IMR-90 (cell line): ENCODE measurements at regions not wholly inside any gene's neighbourhood (a gene's known extent, or its start where the extent isn't known, plus 50 kb on each side); places are given as distances from the start of the nearest gene placed in this dataset.

Experiments used
- ATAC-seq: fragments of 200-7000 bp; cut with Tn5 transposase; 2 replicates; pipeline ENCODE4 v1.9.1; 2020; ENCODE audit warnings: low read depth, mild to moderate bottlenecking, moderate library complexity
- BruUV-seq: library from RNA; stranded (reverse); fragments of 400-500 nt; replicated peaks from 2 replicates; lab custom pipeline; 2021; lab: Mats Ljungman, UMichigan
- CTCF ChIA-PET: fragments of 300-600 bp; formaldehyde crosslinking; extraction: SDS; loops from one replicate; lab custom pipeline; 2021; ENCODE audit warnings: antibody characterized with exemption; lab: Yijun Ruan, JAX
- POLR2A ChIA-PET: fragments of 300-600 bp; sonication (Branson Sonifier 250); formaldehyde crosslinking; loops from one replicate; lab custom pipeline; 2022; ENCODE audit warnings: antibody characterized with exemption; ENCODE audit not compliant: unreplicated experiment; lab: Charles Lee
- DNase-seq: peaks from one replicate; pipeline ENCODE4 v3.0.0; 2013
- H2AFZ ChIP-seq: replicated peaks from 2 replicates; pipeline ENCODE3; 2013; ENCODE audit warnings: low read length, mild to moderate bottlenecking; ENCODE audit not compliant: poor library complexity
- H2AK5ac ChIP-seq: 2 replicates; pipeline ENCODE4 v1.6.1; 2013; ENCODE audit warnings: low read depth, low read length, inconsistent platforms
- H2AK9ac ChIP-seq: replicated peaks from 2 replicates; pipeline ENCODE3; 2013; ENCODE audit warnings: mild to moderate bottlenecking, low read depth, low read length, moderate library complexity; ENCODE audit not compliant: poor library complexity
- H2BK120ac ChIP-seq: 2 replicates; pipeline ENCODE4 v1.6.1; 2013; ENCODE audit warnings: low read depth, low read length, inconsistent platforms
- H2BK15ac ChIP-seq: 3 replicates; pipeline ENCODE4 v1.6.1; 2013; ENCODE audit warnings: low read depth, low read length, inconsistent platforms
- H2BK20ac ChIP-seq: 2 replicates; pipeline ENCODE4 v1.6.1; 2013; ENCODE audit warnings: low read depth, mild to moderate bottlenecking, inconsistent platforms, low read length, moderate library complexity
- H2BK5ac ChIP-seq: 2 replicates; pipeline ENCODE4 v1.6.1; 2013; ENCODE audit warnings: mild to moderate bottlenecking, low read depth, low read length, inconsistent platforms; ENCODE audit not compliant: poor library complexity, severe bottlenecking
- H3K14ac ChIP-seq: replicated peaks from 2 replicates; pipeline ENCODE4 v1.6.1; 2013; ENCODE audit warnings: low read depth, low read length, inconsistent platforms
- H3K18ac ChIP-seq: 2 replicates; pipeline ENCODE4 v1.6.1; 2013; ENCODE audit warnings: low read depth, low read length, control low read depth
- H3K23ac ChIP-seq: 2 replicates; pipeline ENCODE4 v1.6.1; 2013; ENCODE audit warnings: low read depth, low read length, inconsistent platforms
- H3K27ac ChIP-seq: 2 replicates; pipeline ENCODE4 v1.5.1; 2013; ENCODE audit warnings: mild to moderate bottlenecking, control low read depth, low read length; ENCODE audit not compliant: insufficient read depth
- H3K27me3 ChIP-seq: 2 replicates; pipeline ENCODE4 v1.6.1; 2013; ENCODE audit warnings: low read length; ENCODE audit not compliant: control insufficient read depth, insufficient read depth
- H3K36me3 ChIP-seq: 2 replicates; pipeline ENCODE4 v1.6.1; 2013; ENCODE audit warnings: low read length, mixed read lengths; ENCODE audit not compliant: control insufficient read depth, insufficient read depth
- H3K4ac ChIP-seq: 2 replicates; pipeline ENCODE4 v1.6.1; 2013; ENCODE audit warnings: low read depth, low read length, inconsistent platforms
- H3K4me1 ChIP-seq: 2 replicates; pipeline ENCODE4 v1.6.1; 2013; ENCODE audit warnings: low read length, mixed read lengths; ENCODE audit not compliant: control insufficient read depth, insufficient read depth
- H3K4me2 ChIP-seq: 2 replicates; pipeline ENCODE4 v1.6.1; 2013; ENCODE audit warnings: low read depth, mild to moderate bottlenecking, control low read depth, low read length, moderate library complexity
- H3K4me3 ChIP-seq: 2 replicates; pipeline ENCODE4 v1.5.1; 2013; ENCODE audit warnings: low read depth, mild to moderate bottlenecking, control low read depth, low read length, moderate library complexity; ENCODE audit not compliant: insufficient read depth
- H3K56ac ChIP-seq: 2 replicates; pipeline ENCODE4 v1.6.1; 2013; ENCODE audit warnings: low read length, inconsistent platforms; ENCODE audit not compliant: insufficient read depth; ENCODE audit errors: extremely low read depth
- H3K79me1 ChIP-seq, 2 experiments: 2 replicates each; pipeline ENCODE4 v1.6.1; 2013; ENCODE audit warnings: low read length in 2 of 2, inconsistent platforms in 1 of 2, low read depth in 1 of 2
- H3K9ac ChIP-seq: 2 replicates; pipeline ENCODE4 v1.6.1; 2013; ENCODE audit warnings: low read depth, low read length, control low read depth
- H3K9me1 ChIP-seq: 2 replicates; pipeline ENCODE4 v1.6.1; 2013; ENCODE audit warnings: low read length, inconsistent platforms; ENCODE audit not compliant: insufficient read depth
- H3K9me3 ChIP-seq: 2 replicates; pipeline ENCODE4 v1.6.1; 2013; ENCODE audit warnings: low read length; ENCODE audit not compliant: control insufficient read depth, insufficient read depth
- H4K20me1 ChIP-seq: 2 replicates; pipeline ENCODE4 v1.6.1; 2013; ENCODE audit warnings: low read length, inconsistent platforms; ENCODE audit not compliant: insufficient read depth
- H4K5ac ChIP-seq: 2 replicates; pipeline ENCODE4 v1.6.1; 2013; ENCODE audit warnings: mild to moderate bottlenecking, low read depth, low read length, control low read depth
- H4K8ac ChIP-seq, 2 experiments: 2 replicates each; pipeline ENCODE4 v1.6.1; 2013; ENCODE audit warnings: low read depth in 2 of 2, low read length in 2 of 2, control low read depth in 1 of 2, inconsistent platforms in 1 of 2
- H4K91ac ChIP-seq: 2 replicates; pipeline ENCODE4 v1.6.1; 2013; ENCODE audit warnings: low read depth, low read length, inconsistent platforms; ENCODE audit not compliant: insufficient read depth
- BHLHE40 ChIP-seq: fragments of 150-350 bp; IDR thresholded peaks from 2 replicates; pipeline ENCODE4 v1.6.1; 2016; ENCODE audit warnings: mild to moderate bottlenecking, low read depth, low read length
- CEBPB ChIP-seq: IDR thresholded peaks from 2 replicates; pipeline ENCODE4 v1.6.1; 2012; ENCODE audit warnings: low read depth, low read length, improper control_type of control experiment
- CHD1 ChIP-seq: IDR thresholded peaks from 2 replicates; pipeline ENCODE4 v1.6.1; 2012; ENCODE audit warnings: low read depth, low read length, improper control_type of control experiment
- FOS ChIP-seq: fragments of 150-350 bp; IDR thresholded peaks from 2 replicates; pipeline ENCODE4 v1.6.1; 2016; ENCODE audit warnings: low read depth, low read length
- MXI1 ChIP-seq: IDR thresholded peaks from 2 replicates; pipeline ENCODE4 v1.6.1; 2012; ENCODE audit warnings: low read depth, mild to moderate bottlenecking, low read length, moderate library complexity, borderline replicate concordance
- NFE2L2 ChIP-seq: fragments of 150-350 bp; IDR thresholded peaks from 2 replicates; pipeline ENCODE4 v1.6.1; 2016; ENCODE audit warnings: low read depth, mild to moderate bottlenecking, low read length
- POLR2A ChIP-seq: IDR thresholded peaks from 2 replicates; pipeline ENCODE4 v1.6.1; 2012; ENCODE audit warnings: mild to moderate bottlenecking, low read depth, low read length
- RAD21 ChIP-seq: IDR thresholded peaks from 2 replicates; pipeline ENCODE4 v1.6.1; 2012; ENCODE audit warnings: low read length, improper control_type of control experiment
- SMC3 ChIP-seq: fragments of 150-350 bp; IDR thresholded peaks from 2 replicates; pipeline ENCODE4 v1.6.1; 2016; ENCODE audit warnings: low read depth, mild to moderate bottlenecking, antibody characterized with exemption, low read length, moderate library complexity
- USF2 ChIP-seq: fragments of 150-350 bp; IDR thresholded peaks from 2 replicates; pipeline ENCODE4 v1.6.1; 2017; ENCODE audit warnings: mild to moderate bottlenecking, antibody characterized with exemption, low read length, low read depth
- WGBS, 2 experiments: methylation state at CpG; one replicate each; pipeline versions ENCODE4 v1.1.5 to v1.1.7; 2013; ENCODE audit warnings: missing lambda C conversion rate in 2 of 2; ENCODE audit not compliant: insufficient read length in 1 of 2; ENCODE audit errors: extremely low coverage in 2 of 2; 5-methylcytosine and 5-hydroxymethylcytosine counted together
- dilution Hi-C: fragments of 300-500 bp; cut with HindIII; formaldehyde crosslinking; loops from one replicate; pipeline ENCODE4 v1.14.3; 2018; ENCODE audit warnings: low sequenced_read_pairs; ENCODE audit not compliant: unreplicated experiment
- in situ Hi-C: fragments of 300-500 bp; cut with MboI; formaldehyde crosslinking; loops from 3 replicates; pipeline ENCODE4 v1.14.3; 2019; ENCODE audit warnings: low sequenced_read_pairs, inconsistent platforms, mixed read lengths
- intact Hi-C: fragments of 100-400 bp; cut with micrococcal nuclease; formaldehyde crosslinking; loops from 2 replicates; pipeline ENCODE4 v1.10.0; 2022
- TF ChIP-seq, protein P1 (sequence below): fragments of 150-350 bp; IDR thresholded peaks from 2 replicates; pipeline ENCODE4 v1.6.1; 2016; ENCODE audit warnings: low read depth, mild to moderate bottlenecking, low read length, moderate library complexity, borderline replicate concordance
- TF ChIP-seq, protein P2 (sequence below): conservative IDR thresholded peaks from 2 replicates; pipeline ENCODE4 v1.5.1; 2012; ENCODE audit warnings: mild to moderate bottlenecking, low read depth, low read length, improper control_type of control experiment

DNA sequence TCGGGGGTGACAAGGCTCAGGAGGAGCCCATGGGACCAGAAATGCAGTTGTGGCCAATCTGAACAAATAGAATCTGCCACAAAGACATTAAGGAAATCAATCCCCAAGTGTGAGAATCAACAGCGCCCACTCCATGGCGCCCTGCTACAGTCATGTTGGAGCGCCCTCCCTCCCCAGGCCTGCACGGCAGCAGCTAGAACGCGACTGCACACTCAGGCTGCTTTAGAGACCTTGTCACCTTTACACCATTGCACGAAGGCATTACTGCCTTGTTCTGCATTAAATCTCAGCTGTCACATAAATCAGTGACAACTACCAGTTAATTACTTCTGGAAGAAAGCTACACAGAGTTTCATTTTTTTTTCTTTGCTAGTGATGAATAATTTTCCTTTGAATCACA, 98.7 kb upstream of the SPIN1 start:
- no peaks in the 10 kb centered on the region; the same call in 1 of the 2 replicates for H3K27me3 ChIP-seq
- intact Hi-C loops (loop anchor here (10.0 kb wide), 1 partner anchor 285 kb away; no protein-coding TSS in a partner anchor), in situ Hi-C loops (no loop called here), dilution Hi-C loops (no loop called here)
- no peak for DNase-seq
- no peak overlapping the region for H3K9ac ChIP-seq
- WGBS, 2 experiments: 17% methylated on average over 1 of the region's 8 CpGs; no CpG with 5 or more reads in 1 of the 2 experiments
- no peak overlapping the region for H4K91ac ChIP-seq
- H2AK5ac ChIP-seq: no peak overlapping the region
- no peak overlapping the region for H2AK9ac ChIP-seq
- TF ChIP-seq BHLHE40: no peak
- TF ChIP-seq MXI1: no peak
- TF ChIP-seq USF2: no peak
- TF ChIP-seq, protein P1, sequence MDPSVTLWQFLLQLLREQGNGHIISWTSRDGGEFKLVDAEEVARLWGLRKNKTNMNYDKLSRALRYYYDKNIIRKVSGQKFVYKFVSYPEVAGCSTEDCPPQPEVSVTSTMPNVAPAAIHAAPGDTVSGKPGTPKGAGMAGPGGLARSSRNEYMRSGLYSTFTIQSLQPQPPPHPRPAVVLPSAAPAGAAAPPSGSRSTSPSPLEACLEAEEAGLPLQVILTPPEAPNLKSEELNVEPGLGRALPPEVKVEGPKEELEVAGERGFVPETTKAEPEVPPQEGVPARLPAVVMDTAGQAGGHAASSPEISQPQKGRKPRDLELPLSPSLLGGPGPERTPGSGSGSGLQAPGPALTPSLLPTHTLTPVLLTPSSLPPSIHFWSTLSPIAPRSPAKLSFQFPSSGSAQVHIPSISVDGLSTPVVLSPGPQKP: no peak
- TF ChIP-seq FOS: no peak
- TF ChIP-seq NFE2L2: no peak
- no peak for TF ChIP-seq CEBPB
- no peak for TF ChIP-seq SMC3
- TF ChIP-seq CHD1: no peak
- TF ChIP-seq, protein P2, sequence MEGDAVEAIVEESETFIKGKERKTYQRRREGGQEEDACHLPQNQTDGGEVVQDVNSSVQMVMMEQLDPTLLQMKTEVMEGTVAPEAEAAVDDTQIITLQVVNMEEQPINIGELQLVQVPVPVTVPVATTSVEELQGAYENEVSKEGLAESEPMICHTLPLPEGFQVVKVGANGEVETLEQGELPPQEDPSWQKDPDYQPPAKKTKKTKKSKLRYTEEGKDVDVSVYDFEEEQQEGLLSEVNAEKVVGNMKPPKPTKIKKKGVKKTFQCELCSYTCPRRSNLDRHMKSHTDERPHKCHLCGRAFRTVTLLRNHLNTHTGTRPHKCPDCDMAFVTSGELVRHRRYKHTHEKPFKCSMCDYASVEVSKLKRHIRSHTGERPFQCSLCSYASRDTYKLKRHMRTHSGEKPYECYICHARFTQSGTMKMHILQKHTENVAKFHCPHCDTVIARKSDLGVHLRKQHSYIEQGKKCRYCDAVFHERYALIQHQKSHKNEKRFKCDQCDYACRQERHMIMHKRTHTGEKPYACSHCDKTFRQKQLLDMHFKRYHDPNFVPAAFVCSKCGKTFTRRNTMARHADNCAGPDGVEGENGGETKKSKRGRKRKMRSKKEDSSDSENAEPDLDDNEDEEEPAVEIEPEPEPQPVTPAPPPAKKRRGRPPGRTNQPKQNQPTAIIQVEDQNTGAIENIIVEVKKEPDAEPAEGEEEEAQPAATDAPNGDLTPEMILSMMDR: no peak
- TF ChIP-seq RAD21: no peak
- TF ChIP-seq POLR2A: no peak
- no peaks in the 10 kb centered on the region for H3K4me1 ChIP-seq
- H3K56ac ChIP-seq: no peak overlapping the region
- H3K27ac ChIP-seq: no peak overlapping the region
- H3K79me1 ChIP-seq: no peaks in the 10 kb centered on the region
- H2AFZ ChIP-seq: no peak overlapping the region
- no peaks in the 10 kb centered on the region for H3K36me3 ChIP-seq
- no peak overlapping the region for H3K18ac ChIP-seq
- no peak overlapping the region for H2BK20ac ChIP-seq
- no peak overlapping the region for H3K14ac ChIP-seq
- no peak overlapping the region for H3K4me2 ChIP-seq
- H2BK15ac ChIP-seq: no peak overlapping the region
- no peak overlapping the region for H3K23ac ChIP-seq
- ChIA-PET POLR2A (no interaction called here), CTCF (interaction anchor here (1.0 to 1.8 kb wide), 2 partner anchors 10 to 12 kb away, joined by 3 to 4 read pairs; no protein-coding TSS in a partner anchor)
- H3K9me3 ChIP-seq: no peaks in the 10 kb centered on the region
- H3K4me3 ChIP-seq: no peak overlapping the region
- no peak overlapping the region for H2BK120ac ChIP-seq
- no peak overlapping the region for H2BK5ac ChIP-seq
- BruUV-seq: no TSS peak
- H4K5ac ChIP-seq: no peak overlapping the region
- H3K4ac ChIP-seq: no peak overlapping the region
- no peak for ATAC-seq
- no peak overlapping the region for H4K8ac ChIP-seq
- H4K20me1 ChIP-seq: no peaks in the 10 kb centered on the region
- H3K9me1 ChIP-seq: no peaks in the 10 kb centered on the region
